HCT116 (cell line): ENCODE measurements at regions not wholly inside any gene's neighbourhood (a gene's known extent, or its start where the extent isn't known, plus 50 kb on each side); places are given as distances from the start of the nearest gene placed in this dataset.

Source experiments
- ATAC-seq: fragments of 200-7000 bp; cut with Tn5 transposase; 2 replicates; pipeline ENCODE4 v1.9.1; 2020; ENCODE audit warnings: mild to moderate bottlenecking, moderate library complexity
- BruUV-seq: library from RNA; stranded (reverse); fragments of 400-500 nt; replicated peaks from 2 replicates; lab custom pipeline; 2021; lab: Mats Ljungman, UMichigan
- CTCF ChIA-PET: fragments of 300-600 bp; sonication (Branson Sonifier 250); formaldehyde crosslinking; loops from one replicate; lab custom pipeline; 2021; ENCODE audit warnings: antibody characterized with exemption; lab: Charles Lee
- POLR2A ChIA-PET: fragments of 300-600, 350-600 bp; sonication (Branson Sonifier 250); formaldehyde crosslinking; loops from one replicate; lab custom pipeline; 2021; ENCODE audit warnings: antibody characterized with exemption; lab: Charles Lee
- RAD21 ChIA-PET, 2 experiments: fragments of 300-600 bp; sonication (Branson Sonifier 250); formaldehyde crosslinking; loops; one replicate each; lab custom pipeline; 2023; ENCODE audit warnings: low total read pairs in 2 of 2; ENCODE audit not compliant: uncharacterized antibody in 2 of 2, unreplicated experiment in 2 of 2, low non-redundant PET in 1 of 2; lab: Charles Lee
- DNase-seq: peaks from one replicate; pipeline ENCODE4 v3.0.0-alpha.2; 2010; ENCODE audit warnings: low read depth, low spot score
- H2AFZ ChIP-seq: fragments of 200-600 bp; shearing (Covaris generic), sonication (generic); 2 replicates; pipeline ENCODE4 v1.6.1; 2017; ENCODE audit warnings: low read depth, mixed run types, mixed read lengths, antibody characterized with exemption, low read length; ENCODE audit not compliant: poor library complexity, severe bottlenecking
- H3K27ac ChIP-seq: 2 replicates; pipeline ENCODE4 v1.5.1; 2012; ENCODE audit warnings: low read depth, low read length
- H3K27me3 ChIP-seq: fragments of 200-600 bp; sonication (generic); 2 replicates; pipeline ENCODE4 v1.6.1; 2016; ENCODE audit warnings: mixed run types, low read length, mixed read lengths; ENCODE audit not compliant: insufficient read depth
- H3K36me3 ChIP-seq, 2 experiments: fragments of 200-500 bp in 1 of 2; fragments of 200-600 bp in 1 of 2; sonication (Bioruptor generic) in 1 of 2; sonication (generic) in 1 of 2; 2 replicates each; pipeline versions ENCODE4 v1.5.1 to v1.6.1; 2014 to 2016; ENCODE audit warnings: low read length in 2 of 2, inconsistent platforms in 1 of 2, mixed read lengths in 1 of 2, mixed run types in 1 of 2; ENCODE audit not compliant: insufficient read depth in 2 of 2, control insufficient read depth in 1 of 2
- H3K4me1 ChIP-seq, 2 experiments: fragments of 200-600 bp in 1 of 2; sonication (generic) in 1 of 2; 2 replicates each; pipeline versions ENCODE4 v1.5.1 to v1.6.1; 2012 to 2017; ENCODE audit warnings: low read length in 2 of 2, inconsistent platforms in 1 of 2, mild to moderate bottlenecking in 1 of 2, mixed read lengths in 1 of 2, mixed run types in 1 of 2, moderate library complexity in 1 of 2; ENCODE audit not compliant: insufficient read depth in 2 of 2, control insufficient read depth in 1 of 2
- H3K4me2 ChIP-seq: fragments of 200-600 bp; sonication (generic); 2 replicates; pipeline ENCODE4 v1.6.1; 2017; ENCODE audit warnings: mixed run types, low read length, mixed read lengths
- H3K4me3 ChIP-seq, 2 experiments: fragments of 200-600 bp in 1 of 2; sonication (generic) in 1 of 2; replicated peaks in 1 of 2; 2 replicates each; pipeline ENCODE4 v1.5.1; 2011 to 2016; ENCODE audit warnings: low read length in 2 of 2, control low read depth in 1 of 2, low read depth in 1 of 2, mild to moderate bottlenecking in 1 of 2, mixed read lengths in 1 of 2, mixed run types in 1 of 2
- H3K79me2 ChIP-seq: fragments of 200-600 bp; sonication (generic); 2 replicates; pipeline ENCODE4 v1.6.1; 2017; ENCODE audit warnings: mild to moderate bottlenecking, mixed run types, low read length, moderate library complexity, mixed read lengths; ENCODE audit not compliant: insufficient read depth
- H3K9ac ChIP-seq: fragments of 200-600 bp; sonication (generic); 2 replicates; pipeline ENCODE4 v1.6.1; 2016; ENCODE audit warnings: low read length, mixed read lengths
- H3K9me2 ChIP-seq: fragments of 200-600 bp; sonication (generic), shearing (Covaris generic); 2 replicates; pipeline ENCODE4 v1.6.1; 2017; ENCODE audit warnings: mixed run types, mild to moderate bottlenecking, moderate library complexity; ENCODE audit not compliant: insufficient read depth
- H3K9me3 ChIP-seq, 2 experiments: fragments of 200-500 bp in 1 of 2; fragments of 200-600 bp in 1 of 2; sonication (Bioruptor generic) in 1 of 2; sonication (generic) in 1 of 2; 2 replicates each; pipeline ENCODE4 v1.6.1; 2014 to 2017; ENCODE audit warnings: low read length in 2 of 2, mixed read lengths in 2 of 2, inconsistent platforms in 1 of 2, low read depth in 1 of 2, mild to moderate bottlenecking in 1 of 2, mixed run types in 1 of 2, moderate library complexity in 1 of 2; ENCODE audit not compliant: control insufficient read depth in 1 of 2, insufficient read depth in 1 of 2
- H4K20me1 ChIP-seq: fragments of 200-600 bp; sonication (generic), shearing (Covaris generic); 2 replicates; pipeline ENCODE4 v1.6.1; 2017; ENCODE audit warnings: mixed run types, mild to moderate bottlenecking, moderate library complexity; ENCODE audit not compliant: insufficient read depth
- CBX3 ChIP-seq: IDR thresholded peaks from 2 replicates; pipeline ENCODE4 v1.6.1; 2012; ENCODE audit warnings: low read depth
- ELF1 ChIP-seq: IDR thresholded peaks from 2 replicates; pipeline ENCODE4 v1.6.1; 2012; ENCODE audit warnings: low read depth, borderline replicate concordance
- EZH2 ChIP-seq: fragments of 200-600 bp; sonication (generic); IDR thresholded peaks from 2 replicates; pipeline ENCODE4 v1.6.1; 2017; ENCODE audit warnings: antibody characterized with exemption, mixed run types
- FOSL1 ChIP-seq: IDR thresholded peaks from 2 replicates; pipeline ENCODE4 v1.6.1; 2012; ENCODE audit warnings: low read depth
- MAX ChIP-seq: IDR thresholded peaks from 2 replicates; pipeline ENCODE4 v1.6.1; 2012
- POLR2A ChIP-seq: IDR thresholded peaks from 2 replicates; pipeline ENCODE4 v1.7.0; 2011; ENCODE audit warnings: borderline replicate concordance; ENCODE audit not compliant: insufficient read depth, insufficient read length; ENCODE audit errors: extremely low read depth
- POLR2AphosphoS5 ChIP-seq: IDR thresholded peaks from 2 replicates; pipeline ENCODE4 v1.6.1; 2011; ENCODE audit warnings: mild to moderate bottlenecking, low read depth, low read length, moderate library complexity
- RAD21 ChIP-seq: IDR thresholded peaks from 2 replicates; pipeline ENCODE4 v1.6.1; 2012; ENCODE audit warnings: low read depth, mild to moderate bottlenecking
- SP1 ChIP-seq: IDR thresholded peaks from 2 replicates; pipeline ENCODE4 v1.6.1; 2012; ENCODE audit warnings: low read depth
- SRF ChIP-seq: IDR thresholded peaks from 2 replicates; pipeline ENCODE4 v1.6.1; 2012; ENCODE audit warnings: low read depth
- TCF7L2 ChIP-seq: IDR thresholded peaks from 2 replicates; pipeline ENCODE4 v1.7.0; 2011; ENCODE audit warnings: borderline replicate concordance, inconsistent platforms; ENCODE audit not compliant: insufficient read depth, insufficient read length; ENCODE audit errors: extremely low read depth
- YY1 ChIP-seq: IDR thresholded peaks from 2 replicates; pipeline ENCODE4 v1.6.1; 2011; ENCODE audit warnings: low read length, low read depth, moderate library complexity, mild to moderate bottlenecking; ENCODE audit not compliant: insufficient replicate concordance; ENCODE audit errors: extremely low read depth
- ZFX ChIP-seq: fragments of 450-650 bp; IDR thresholded peaks from 2 replicates; pipeline ENCODE4 v1.6.1; 2017
- intact Hi-C: fragments of 100-400 bp; cut with micrococcal nuclease; formaldehyde crosslinking; loops from 2 replicates; pipeline ENCODE4 v1.10.0; 2022
- TF ChIP-seq, protein P1 (sequence below): IDR thresholded peaks from 2 replicates; pipeline ENCODE4 v1.6.1; 2012

- Histone ChIP-seq H3K9ac (no peak overlapping the region), H3K79me2 (no peaks in the 10 kb centered on the region), H3K36me3 (no peaks in the 10 kb centered on the region), H2AFZ (no peak overlapping the region), H3K27me3 (no peaks in the 10 kb centered on the region), H3K4me1 (no peaks in the 10 kb centered on the region), H3K9me3 (no peaks in the 10 kb centered on the region), H3K27ac (no peak overlapping the region), H4K20me1 (no peaks in the 10 kb centered on the region), H3K9me2 (no peaks in the 10 kb centered on the region), H3K4me2 (no peak overlapping the region), H3K4me3 (no peak overlapping the region)
- TF ChIP-seq RAD21 (no peak), FOSL1 (no peak), MAX (no peak), TCF7L2 (no peak), CBX3 (no peak), EZH2 (no peak), SP1 (no peak), SRF (no peak), POLR2A (no peak), YY1 (no peak), ZFX (no peak), POLR2AphosphoS5 (no peak), ELF1 (no peak)
- TF ChIP-seq, protein P1, sequence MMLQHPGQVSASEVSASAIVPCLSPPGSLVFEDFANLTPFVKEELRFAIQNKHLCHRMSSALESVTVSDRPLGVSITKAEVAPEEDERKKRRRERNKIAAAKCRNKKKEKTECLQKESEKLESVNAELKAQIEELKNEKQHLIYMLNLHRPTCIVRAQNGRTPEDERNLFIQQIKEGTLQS = no peak
- no peak for ATAC-seq
- ChIA-PET RAD21 (no interaction called here), CTCF (no interaction called here), POLR2A (no interaction called here)
- DNase-seq = no peak
- intact Hi-C loops = no loop called here
- no TSS peak for BruUV-seq
These were observed 330.1 kb downstream of the SOX2 start for GRCh38 chr3:182041668-182042291.
